ENCODE measurements at regions not wholly inside any gene's neighbourhood (a gene's known extent, or its start where the extent isn't known, plus 50 kb on each side); places are given as distances from the start of the nearest gene placed in this dataset.

DNA sequence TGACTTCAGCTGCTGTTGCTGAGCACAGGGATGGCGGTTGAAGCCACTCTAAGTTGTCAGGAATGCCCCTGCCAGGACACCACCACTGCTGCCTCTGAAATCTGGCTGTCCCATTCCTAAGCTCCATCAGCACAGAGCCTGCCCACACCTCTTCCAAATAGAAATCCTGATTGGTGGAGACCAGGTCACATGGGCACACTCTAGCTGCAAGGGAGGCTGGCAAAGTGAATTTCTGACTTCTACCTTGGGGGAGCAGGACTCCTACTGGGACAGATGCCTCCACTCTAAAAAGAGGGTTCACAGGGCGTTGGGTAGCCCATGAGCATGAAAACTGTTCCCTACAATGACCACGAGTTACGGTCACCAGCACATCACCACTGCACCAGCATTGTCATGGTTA is 83.8 kb upstream of the TARDBP start:
- ATAC-seq (no peak), DNase-seq (no peak)
- intact Hi-C loops (cut with micrococcal nuclease): no loop called here

- ATAC-seq: no peak
- intact Hi-C loops (cut with micrococcal nuclease): no loop called here
- no peak for DNase-seq
Measured at GRCh38 chr1:10932088-10932487, 80.4 kb upstream of the TARDBP start.

DNA sequence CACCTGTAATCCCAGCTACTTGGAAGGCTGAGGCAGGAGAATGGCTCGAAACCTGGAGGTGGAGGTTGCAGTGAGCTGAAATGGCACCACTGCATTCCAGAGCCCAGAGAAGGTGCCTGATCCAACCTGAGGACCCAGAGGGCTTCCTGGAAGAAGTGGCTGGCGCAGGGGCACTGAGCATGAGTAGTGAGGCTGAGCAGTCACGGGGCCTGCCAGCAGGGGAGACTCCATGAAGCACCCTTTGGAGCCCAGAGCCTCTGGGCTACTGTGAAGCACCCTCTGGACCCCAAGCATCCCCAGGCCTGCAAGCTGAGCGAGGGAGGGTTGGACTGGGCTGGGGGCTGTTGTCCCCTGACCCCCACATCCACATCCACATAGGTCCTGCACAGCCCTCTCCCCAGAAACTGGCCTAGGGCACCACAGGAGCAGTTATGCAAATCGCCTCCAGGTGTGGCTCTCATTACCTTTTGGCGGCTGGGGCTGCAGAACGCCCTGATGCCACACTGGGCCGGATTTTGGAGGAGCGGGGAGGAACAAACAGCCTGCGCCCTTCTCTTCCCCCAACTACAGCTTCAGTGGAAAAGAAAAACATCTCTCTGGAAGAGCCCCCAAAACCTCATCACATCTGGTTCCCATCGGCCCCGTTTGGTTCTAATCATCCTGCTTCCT is 78.2 kb upstream of the TARDBP start:
- DNase-seq: no peak
- intact Hi-C loops (cut with micrococcal nuclease): no loop called here
- ATAC-seq: no peak

GRCh38 chr1:10935246-10935645 is 77.2 kb upstream of the TARDBP start:
- intact Hi-C loops (cut with micrococcal nuclease): no loop called here
- DNase-seq (no peak), ATAC-seq (no peak)

- DNase-seq (no peak), ATAC-seq (no peak)
- intact Hi-C loops (cut with micrococcal nuclease): no loop called here
Measured at GRCh38 chr1:10935724-10936123, 76.7 kb upstream of the TARDBP start.

DNA sequence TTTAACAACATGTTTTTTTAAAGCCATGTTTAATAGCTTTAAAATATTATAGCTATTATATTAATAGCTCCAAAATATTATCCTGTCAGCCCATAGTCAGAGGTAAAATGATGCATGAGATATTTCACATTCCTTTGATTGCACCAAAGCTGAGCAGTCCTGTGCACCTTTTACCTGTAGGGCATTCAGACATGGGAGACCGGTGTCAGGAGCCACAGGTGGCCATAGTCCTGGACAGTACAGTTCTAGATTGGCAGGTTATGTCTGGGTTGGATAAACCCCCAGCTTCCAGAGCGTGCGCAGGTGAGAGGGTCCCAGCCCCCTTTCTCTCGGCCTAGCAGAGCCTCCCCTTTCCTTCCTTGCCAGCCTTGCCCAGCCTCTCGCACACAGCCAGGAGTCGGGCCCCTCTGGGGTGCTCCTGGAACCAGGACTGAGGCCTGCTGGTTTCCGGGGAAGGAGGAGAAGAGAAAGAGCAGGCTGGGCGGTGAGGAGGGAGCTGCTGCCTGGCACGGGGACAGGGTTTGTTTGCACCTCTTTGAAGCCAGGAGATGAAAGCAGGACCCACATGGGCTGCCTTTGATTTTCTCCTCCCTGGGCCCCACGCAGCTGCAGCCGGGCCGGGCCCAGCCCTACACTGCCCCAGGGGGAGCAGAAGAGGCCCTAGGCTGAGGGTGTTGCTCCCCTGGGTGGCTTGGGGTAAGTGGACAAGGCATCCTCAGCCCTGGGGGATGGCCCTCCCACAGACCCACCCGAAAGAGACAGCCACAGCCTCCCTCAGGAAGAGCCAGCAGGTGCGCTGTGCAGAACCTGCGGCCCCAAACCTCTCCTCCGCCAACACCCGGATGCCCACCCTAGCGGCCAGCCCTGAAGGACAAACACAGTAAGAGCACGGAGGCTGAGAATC is 75.2 kb upstream of the TARDBP start:
- no peak for DNase-seq

DNA sequence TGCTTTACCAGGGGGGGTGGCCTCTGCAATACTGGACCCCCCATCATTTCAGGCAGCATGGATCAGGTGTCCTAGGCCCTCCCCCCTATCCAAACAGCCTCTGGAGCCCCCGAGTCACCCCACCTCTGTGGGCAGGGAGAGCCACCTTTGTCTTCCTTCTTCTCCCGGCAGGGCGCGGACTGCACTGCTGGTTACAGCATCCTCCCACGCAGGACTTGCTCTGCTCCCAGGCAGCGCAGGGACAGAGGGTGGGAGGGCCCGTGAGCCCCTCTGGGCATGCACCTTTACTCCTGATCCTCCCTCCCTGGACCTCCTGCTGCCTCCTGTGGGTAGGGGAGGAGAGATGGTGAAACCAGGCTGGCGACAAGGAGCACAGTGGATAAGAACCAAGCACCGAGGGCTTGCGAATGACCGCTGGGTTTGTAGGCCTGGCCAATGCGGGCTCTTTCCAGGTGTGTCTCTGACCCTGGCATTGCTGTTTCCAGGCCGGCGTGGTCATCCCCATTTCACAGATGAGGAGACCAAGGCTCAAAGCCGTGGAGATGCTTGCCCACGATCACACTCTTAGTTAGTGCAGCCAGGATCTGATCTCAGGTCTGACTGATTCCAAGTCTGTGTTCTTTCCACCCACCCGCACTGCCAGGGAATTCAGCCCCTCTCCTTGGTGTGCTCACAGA is 73.6 kb upstream of the TARDBP start:
- DNase-seq (no peak), ATAC-seq (no peak)
- intact Hi-C loops (cut with micrococcal nuclease): no loop called here

More for the DNA sequence above, 75.2 kb upstream of the TARDBP start:
- no peak for ATAC-seq
- intact Hi-C loops (cut with micrococcal nuclease): no loop called here

DNA sequence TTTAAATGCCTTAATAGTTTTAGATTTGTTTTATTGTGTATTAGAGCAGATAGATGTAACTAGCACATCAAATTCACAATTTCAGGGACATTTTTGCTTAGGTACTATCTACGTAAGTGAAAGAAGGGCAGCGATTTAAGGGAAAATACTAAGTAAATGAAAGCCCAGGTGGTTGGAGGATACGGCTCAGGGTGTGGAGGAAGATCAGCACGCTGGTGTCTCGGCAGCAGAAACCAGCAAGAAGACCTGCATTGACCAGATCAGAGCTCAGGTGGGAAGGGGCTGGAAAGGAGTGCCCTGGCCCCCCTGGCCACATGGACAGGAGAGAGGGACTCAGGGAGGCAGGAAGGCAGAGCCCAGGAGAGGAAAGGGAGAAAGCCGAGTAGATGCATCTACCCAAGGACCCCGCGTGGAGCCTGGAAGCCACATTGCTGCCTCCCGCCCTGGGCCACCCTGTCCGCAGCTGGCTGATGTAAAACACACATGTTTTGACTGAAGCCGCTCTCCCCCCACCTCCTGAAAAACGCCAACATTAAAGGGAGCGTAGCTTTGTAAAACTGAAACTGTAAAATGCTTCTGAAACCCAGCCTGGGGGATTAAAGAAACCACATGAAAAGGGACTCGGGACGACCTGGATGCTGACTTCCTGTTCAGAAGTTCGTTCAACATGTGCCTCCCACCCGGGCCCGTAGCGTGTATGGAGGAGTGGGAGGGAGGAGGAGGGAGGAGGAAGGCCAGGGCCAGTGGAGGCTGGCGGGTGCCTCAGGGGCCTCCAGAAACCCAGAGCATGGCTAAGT is 72.6 kb upstream of the TARDBP start:
- no peak for ATAC-seq
- intact Hi-C loops (cut with micrococcal nuclease): no loop called here
- DNase-seq: no peak

GRCh38 chr1:10940451-10940804 is 72.0 kb upstream of the TARDBP start:
- intact Hi-C loops (cut with micrococcal nuclease): no loop called here
- no peak for ATAC-seq
- DNase-seq: no peak

DNA sequence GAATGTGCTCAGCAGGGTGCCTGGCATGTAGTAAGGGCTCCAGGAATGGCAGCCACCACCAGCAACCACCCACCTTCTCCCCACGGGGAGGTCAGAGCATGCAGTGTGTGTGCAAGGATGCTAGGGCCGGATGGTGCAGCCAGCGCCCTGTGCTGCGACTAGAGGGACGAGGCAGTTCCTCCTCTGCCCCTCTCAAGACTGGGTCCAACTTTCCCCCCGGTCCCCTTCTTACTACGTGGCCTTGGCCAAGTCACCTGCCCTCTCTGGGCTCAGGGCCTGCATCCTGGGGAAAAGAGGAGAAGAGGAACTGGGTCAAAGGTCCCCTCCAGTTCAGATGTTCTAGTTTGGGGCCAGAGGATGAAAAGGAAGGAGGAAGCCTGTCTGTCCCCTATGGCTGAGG is 71.6 kb upstream of the TARDBP start:
- DNase-seq (no peak), ATAC-seq (no peak)
- intact Hi-C loops (cut with micrococcal nuclease): no loop called here

GRCh38 chr1:10941891-10942541 is 70.4 kb upstream of the TARDBP start:
- ATAC-seq (peak; percentile 40), DNase-seq (peak; percentile 73)
- intact Hi-C loops (cut with micrococcal nuclease): no loop called here

DNA sequence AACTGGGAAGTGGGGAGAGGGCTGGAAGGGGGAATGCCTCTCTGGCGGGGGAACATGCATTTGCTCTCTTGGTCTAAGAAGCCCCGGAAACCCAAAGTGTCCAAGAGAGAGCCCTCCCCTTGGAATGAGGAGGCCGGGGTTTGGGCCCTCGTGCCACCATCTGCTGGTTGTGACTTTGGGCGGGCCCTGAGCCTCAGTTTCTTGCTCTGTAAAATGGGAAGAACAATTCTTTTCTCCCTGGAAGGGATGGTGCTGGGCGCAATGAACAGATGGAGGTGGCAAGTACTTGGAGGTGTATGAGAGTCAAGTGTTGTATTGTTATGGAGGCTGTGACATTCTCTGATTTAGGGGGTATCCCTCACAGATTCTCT is 69.9 kb upstream of the TARDBP start:
- DNase-seq (no peak), ATAC-seq (no peak)
- intact Hi-C loops (cut with micrococcal nuclease): no loop called here

- no peak for ATAC-seq
- intact Hi-C loops (cut with micrococcal nuclease): no loop called here
- DNase-seq: no peak
Measured at GRCh38 chr1:10943041-10943440, 69.4 kb upstream of the TARDBP start.

DNA sequence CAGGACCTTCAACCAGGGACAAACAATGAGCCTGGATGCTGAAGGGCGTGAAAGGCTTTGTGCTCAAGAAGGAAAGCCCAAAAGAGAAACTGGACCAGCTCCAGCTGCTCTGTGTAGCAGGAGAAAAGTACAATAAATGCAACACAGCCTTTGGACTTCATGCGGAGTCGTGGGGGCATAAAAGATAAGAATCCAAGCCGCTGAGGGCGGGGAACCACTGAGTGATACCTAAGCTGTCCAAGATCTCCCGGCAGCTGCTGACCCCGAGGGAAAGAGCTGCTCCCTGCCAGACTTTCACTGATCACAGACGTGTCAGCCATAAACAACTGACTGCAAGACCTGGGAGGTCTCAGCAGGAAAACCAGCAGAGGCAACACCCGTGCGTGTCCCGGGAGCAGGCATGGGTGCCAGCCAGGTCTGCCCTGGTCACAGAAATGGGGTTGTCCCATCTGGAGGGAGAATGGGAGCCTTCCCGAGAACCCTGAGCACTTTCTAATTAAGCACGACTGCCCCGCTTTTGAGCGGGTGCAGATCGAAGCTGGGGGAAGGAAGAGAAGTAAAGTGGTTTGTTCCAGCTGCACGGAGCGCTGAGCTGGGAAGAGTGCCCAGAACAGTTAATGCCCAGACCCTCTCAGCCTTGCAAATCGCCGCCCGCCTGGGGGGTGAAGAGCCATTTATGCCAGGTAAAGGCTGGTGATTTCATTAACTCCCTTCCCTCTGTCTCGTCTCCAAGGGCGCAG is 68.3 kb upstream of the TARDBP start:
- intact Hi-C loops (cut with micrococcal nuclease): no loop called here
- ATAC-seq: peak; percentile 44
- DNase-seq: no peak

DNA sequence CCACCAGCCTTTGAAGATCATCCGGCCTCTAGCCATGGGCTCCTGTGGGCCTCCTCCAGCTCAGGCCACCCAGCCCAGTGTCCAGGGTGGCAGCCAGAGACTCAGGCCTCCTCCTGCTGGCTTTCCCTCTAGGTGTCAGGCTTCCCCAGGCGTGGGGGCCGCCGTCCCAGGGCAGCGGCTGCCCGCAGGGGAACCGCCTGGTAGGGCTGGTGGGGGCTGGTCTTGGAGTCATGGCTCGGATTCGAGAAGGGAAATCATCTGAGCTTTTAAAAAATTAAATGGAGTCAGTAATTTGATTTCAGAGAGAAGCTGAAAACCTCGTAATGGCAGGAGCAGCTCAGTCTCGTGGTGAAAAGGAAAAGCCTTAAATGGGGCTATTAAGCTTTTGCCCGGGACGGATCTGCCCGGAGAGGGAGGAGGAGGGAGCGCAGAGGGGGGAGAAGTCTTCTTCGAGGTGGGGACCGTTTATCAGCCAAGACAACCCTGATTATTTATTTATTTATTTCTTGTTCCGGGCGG is 66.4 kb upstream of the TARDBP start:
- intact Hi-C loops (cut with micrococcal nuclease): no loop called here
- no peak for ATAC-seq
- no peak for DNase-seq

DNA sequence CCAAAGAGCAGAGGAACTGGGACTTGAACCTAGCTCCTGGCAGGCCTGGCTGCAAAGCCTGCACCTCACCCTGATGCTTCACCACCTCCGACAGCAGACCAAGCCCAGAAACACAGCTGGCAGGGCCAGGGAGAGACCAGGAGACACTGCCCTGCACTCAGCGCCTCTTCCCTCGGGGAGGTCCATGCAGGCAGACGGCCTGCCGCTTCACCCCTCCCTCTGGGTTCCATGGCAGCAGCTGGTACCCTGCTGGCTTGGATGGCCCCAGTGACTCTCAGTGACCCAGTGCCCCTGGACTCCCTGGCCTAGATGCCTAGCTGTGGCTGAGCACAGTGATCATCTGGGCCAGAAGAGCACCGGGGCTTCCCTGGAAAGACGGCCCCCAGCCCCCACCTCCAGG is 65.3 kb upstream of the TARDBP start:
- no peak for DNase-seq
- no peak for ATAC-seq
- intact Hi-C loops (cut with micrococcal nuclease): no loop called here

DNA sequence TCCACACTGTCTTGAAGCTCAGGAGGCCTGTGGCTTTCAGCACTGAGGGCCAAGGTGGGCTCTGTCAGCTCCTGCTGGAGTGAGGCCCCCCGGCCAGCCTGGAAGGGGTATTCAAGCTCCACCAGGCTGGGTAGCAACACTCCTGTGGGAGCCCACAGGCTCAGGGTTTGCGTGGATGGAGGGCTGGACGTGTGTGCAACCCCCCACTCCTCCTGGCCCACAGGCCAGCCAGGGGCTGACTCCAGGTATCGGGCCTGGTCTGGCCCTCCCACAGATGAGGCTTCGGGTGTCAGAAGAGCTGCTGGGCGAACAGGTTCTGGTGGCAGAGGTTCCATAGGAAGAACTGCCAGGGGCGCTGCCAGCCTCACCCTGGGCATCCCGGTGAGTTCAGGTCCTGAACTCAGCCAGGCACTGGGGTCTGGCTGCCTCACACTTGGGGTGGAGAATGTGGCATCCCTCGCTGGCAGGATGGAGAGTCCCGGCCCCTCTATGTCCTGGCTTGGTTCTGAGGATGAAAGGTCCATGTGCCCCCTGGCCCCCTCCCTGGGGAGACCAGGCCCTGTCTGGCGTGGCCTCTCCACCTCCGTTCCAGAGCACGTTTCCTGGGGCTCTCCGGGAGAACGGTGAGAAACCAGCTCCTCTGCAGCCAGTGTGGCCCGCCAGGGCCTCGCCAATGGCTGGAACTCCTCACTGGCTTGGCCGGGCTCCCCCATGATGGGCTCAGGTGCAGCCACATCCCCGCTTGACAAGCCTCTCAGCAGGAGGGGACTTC is 64.6 kb upstream of the TARDBP start:
- DNase-seq (no peak), ATAC-seq (no peak)
- intact Hi-C loops (cut with micrococcal nuclease): no loop called here

GRCh38 chr1:10948463-10948775 is 64.0 kb upstream of the TARDBP start:
- DNase-seq (no peak), ATAC-seq (no peak)
- intact Hi-C loops (cut with micrococcal nuclease): no loop called here
